Memory B cell (primary cell): ENCODE measurements at regions not wholly inside any gene's neighbourhood (a gene's known extent, or its start where the extent isn't known, plus 50 kb on each side); places are given as distances from the start of the nearest gene placed in this dataset.
A peak's percentile ranks its signal among the peaks of the same experiment; 100 is the strongest.
"Not testable (repeated sequence)": the region's sequence is repeated elsewhere in the genome, so short reads cannot be mapped to it uniquely, and the experiment has no call there.

ENCODE experiments used
- ATAC-seq: fragments of 150-1000 bp; cut with Tn5 transposase; 2 replicates; pipeline ENCODE4 v1.10.0; 2021; ENCODE audit warnings: low read depth, mild to moderate bottlenecking, moderate library complexity
- DNase-seq, 2 donors: peaks; one replicate each; pipeline ENCODE4 v3.0.0; 2022; ENCODE audit warnings: low spot score in 2 of 2
- H3K27ac Mint-ChIP-seq: one replicate; pipeline ENCODE4 v1.8.0; 2022; ENCODE audit warnings: mild to moderate bottlenecking, moderate library complexity, mixed read lengths
- H3K27me3 Mint-ChIP-seq: one replicate; pipeline ENCODE4 v1.8.0; 2022; ENCODE audit warnings: mixed read lengths
- H3K36me3 Mint-ChIP-seq: one replicate; pipeline ENCODE4 v1.8.0; 2022; ENCODE audit warnings: mild to moderate bottlenecking, mixed read lengths
- H3K4me1 Mint-ChIP-seq: one replicate; pipeline ENCODE4 v1.8.0; 2022; ENCODE audit warnings: mixed read lengths
- H3K4me3 Mint-ChIP-seq: one replicate; pipeline ENCODE4 v1.8.0; 2022; ENCODE audit warnings: mild to moderate bottlenecking, moderate library complexity, mixed read lengths
- H3K9me3 Mint-ChIP-seq: one replicate; pipeline ENCODE4 v1.8.0; 2022; ENCODE audit warnings: mixed read lengths

- ATAC-seq = no peak
- H3K4me1 Mint-ChIP-seq = peaks cover 9% of the 10 kb centered on the region
- H3K36me3 Mint-ChIP-seq = peaks cover 6% of the 10 kb centered on the region
- no peak for DNase-seq
- H3K9me3 Mint-ChIP-seq = peaks cover 16% of the 10 kb centered on the region
- H3K27me3 Mint-ChIP-seq = peaks cover 11% of the 10 kb centered on the region
- H3K4me3 Mint-ChIP-seq = no peak overlapping the region
- no peak overlapping the region for H3K27ac Mint-ChIP-seq
Observed at GRCh38 chr3:198096015-198096414, 136.0 kb downstream of the LMLN start.

GRCh38 chr3:198097048-198097447 is 137.0 kb downstream of the LMLN start:
- Mint-ChIP-seq H3K36me3 (peaks cover 6% of the 10 kb centered on the region), H3K9me3 (peaks cover 16% of the 10 kb centered on the region), H3K27ac (no peak overlapping the region), H3K4me3 (no peak overlapping the region), H3K4me1 (peaks cover 9% of the 10 kb centered on the region), H3K27me3 (peaks cover 11% of the 10 kb centered on the region)
- DNase-seq = no peak
- ATAC-seq = no peak

GRCh38 chr3:198098661-198099081 is 138.7 kb downstream of the LMLN start:
- Mint-ChIP-seq H3K9me3 (peaks cover 14% of the 10 kb centered on the region), H3K4me1 (peaks cover 12% of the 10 kb centered on the region), H3K27ac (peak overlapping the region; percentile 81), H3K36me3 (peaks cover 11% of the 10 kb centered on the region), H3K4me3 (peak overlapping the region; percentile 21)
- DNase-seq = peak in 1 of 2 donors; percentile 15
- peak; percentile 88 for ATAC-seq
- not testable (repeated sequence) for H3K27me3 Mint-ChIP-seq

- H3K4me1 Mint-ChIP-seq = peaks cover 12% of the 10 kb centered on the region
- H3K27ac Mint-ChIP-seq = peak overlapping the region; percentile 84
- not testable (repeated sequence) for H3K27me3 Mint-ChIP-seq, ATAC-seq
- H3K36me3 Mint-ChIP-seq = peaks cover 15% of the 10 kb centered on the region
- peaks cover 14% of the 10 kb centered on the region for H3K9me3 Mint-ChIP-seq
- H3K4me3 Mint-ChIP-seq = peak overlapping the region; percentile 53
- peak in 1 of 2 donors; percentile 28 for DNase-seq
Observed at GRCh38 chr3:198103070-198103469, 143.1 kb downstream of the LMLN start.

- Mint-ChIP-seq H3K4me3 (no peak overlapping the region), H3K27ac (no peak overlapping the region), H3K27me3 (peaks cover 10% of the 10 kb centered on the region), H3K9me3 (peaks cover 10% of the 10 kb centered on the region), H3K4me1 (peaks cover 6% of the 10 kb centered on the region), H3K36me3 (peaks cover 11% of the 10 kb centered on the region)
- ATAC-seq = no peak
- DNase-seq = no peak
Observed at GRCh38 chr3:198106265-198106664, 146.2 kb downstream of the LMLN start.

GRCh38 chr3:198107840-198108734 is 148.1 kb downstream of the LMLN start:
- peaks cover 15% of the 10 kb centered on the region for H3K27me3 Mint-ChIP-seq
- peaks cover 12% of the 10 kb centered on the region for H3K36me3 Mint-ChIP-seq
- no peak overlapping the region for H3K4me3 Mint-ChIP-seq
- peaks cover 11% of the 10 kb centered on the region for H3K9me3 Mint-ChIP-seq
- DNase-seq = no peak
- ATAC-seq = no peak
- peaks cover 5% of the 10 kb centered on the region for H3K4me1 Mint-ChIP-seq
- no peak overlapping the region for H3K27ac Mint-ChIP-seq

GRCh38 chr3:198109883-198110282 is 149.9 kb downstream of the LMLN start:
- Mint-ChIP-seq H3K36me3 (peaks cover 10% of the 10 kb centered on the region), H3K4me1 (peaks cover 3% of the 10 kb centered on the region), H3K27me3 (peaks cover 24% of the 10 kb centered on the region), H3K4me3 (no peak overlapping the region), H3K27ac (no peak overlapping the region), H3K9me3 (peaks cover 11% of the 10 kb centered on the region)
- DNase-seq (no peak), ATAC-seq (no peak)

GRCh38 chr3:198112031-198112430 is 152.0 kb downstream of the LMLN start:
- H3K36me3 Mint-ChIP-seq = peaks cover 6% of the 10 kb centered on the region
- H3K4me3 Mint-ChIP-seq = no peak overlapping the region
- ATAC-seq (no peak), DNase-seq (no peak)
- H3K9me3 Mint-ChIP-seq = peaks cover 12% of the 10 kb centered on the region
- H3K4me1 Mint-ChIP-seq = peaks cover 3% of the 10 kb centered on the region
- H3K27me3 Mint-ChIP-seq = peaks cover 29% of the 10 kb centered on the region
- H3K27ac Mint-ChIP-seq = no peak overlapping the region

GRCh38 chr3:198113206-198114053 is 153.4 kb downstream of the LMLN start:
- Mint-ChIP-seq H3K4me3 (peak overlapping the region; percentile 59), H3K27me3 (peaks cover 29% of the 10 kb centered on the region), H3K4me1 (peaks cover 3% of the 10 kb centered on the region), H3K9me3 (peaks cover 12% of the 10 kb centered on the region), H3K36me3 (peaks cover 6% of the 10 kb centered on the region), H3K27ac (no peak overlapping the region)
- no peak for DNase-seq
- no peak for ATAC-seq

GRCh38 chr3:198114516-198114915 is 154.5 kb downstream of the LMLN start:
- ATAC-seq, H3K36me3 Mint-ChIP-seq, DNase-seq, H3K27ac Mint-ChIP-seq, H3K4me3 Mint-ChIP-seq, H3K4me1 Mint-ChIP-seq: not testable (repeated sequence)
- Mint-ChIP-seq H3K9me3 (peaks cover 10% of the 10 kb centered on the region), H3K27me3 (peaks cover 29% of the 10 kb centered on the region)

- H3K4me1 Mint-ChIP-seq, H3K36me3 Mint-ChIP-seq, DNase-seq, H3K4me3 Mint-ChIP-seq, H3K9me3 Mint-ChIP-seq, ATAC-seq, H3K27me3 Mint-ChIP-seq, H3K27ac Mint-ChIP-seq: not testable (repeated sequence)
Observed at GRCh38 chr3:198122184-198122583, 162.2 kb downstream of the LMLN start.

- not testable (repeated sequence) for H3K27ac Mint-ChIP-seq, H3K9me3 Mint-ChIP-seq, ATAC-seq, H3K27me3 Mint-ChIP-seq, H3K4me3 Mint-ChIP-seq, DNase-seq, H3K4me1 Mint-ChIP-seq, H3K36me3 Mint-ChIP-seq
Observed at GRCh38 chr3:198137038-198137835, 177.2 kb downstream of the LMLN start.

- not testable (repeated sequence) for H3K27ac Mint-ChIP-seq, H3K27me3 Mint-ChIP-seq, H3K9me3 Mint-ChIP-seq, H3K4me1 Mint-ChIP-seq, ATAC-seq, DNase-seq, H3K36me3 Mint-ChIP-seq, H3K4me3 Mint-ChIP-seq
Observed at GRCh38 chr3:198138205-198138604, 178.2 kb downstream of the LMLN start.
